ENCODE measurements at regions not wholly inside any gene's neighbourhood (a gene's known extent, or its start where the extent isn't known, plus 50 kb on each side); places are given as distances from the start of the nearest gene placed in this dataset.

GRCh38 chr2:9110893-9111569 is 95.6 kb upstream of the ASAP2 start (continued):
- TF ChIP-seq THAP7 (CRISPR knock-in tag; IDR thresholded peaks at IDR 0.05) (no peak), ZBTB1 (CRISPR knock-in tag; IDR thresholded peaks at IDR 0.05; ENCODE audit: borderline replicate concordance) (no peak), JUNB (CRISPR knock-in tag; IDR thresholded peaks at IDR 0.05; ENCODE audit: borderline replicate concordance) (no peak), HMG20A (CRISPR knock-in tag; IDR thresholded peaks at IDR 0.05; ENCODE audit: borderline replicate concordance) (no peak), ZMAT3 (CRISPR knock-in tag; conservative IDR thresholded peaks at IDR 0.05) (no peak), ZSCAN31 (CRISPR knock-in tag; IDR thresholded peaks at IDR 0.05; ENCODE audit: low read depth) (no peak), DNMT3B (CRISPR knock-in tag; conservative IDR thresholded peaks at IDR 0.05) (no peak), ATF4 (CRISPR knock-in tag; IDR thresholded peaks at IDR 0.05) (no peak), ZSCAN22 (CRISPR knock-in tag; IDR thresholded peaks at IDR 0.05) (no peak), ZNF318 (CRISPR knock-in tag; IDR thresholded peaks at IDR 0.05) (no peak), TSC22D2 (CRISPR knock-in tag; IDR thresholded peaks at IDR 0.05; ENCODE audit: borderline replicate concordance) (no peak), MAX (IDR thresholded peaks at IDR 0.05) (no peak), ZFP91 (CRISPR knock-in tag; IDR thresholded peaks at IDR 0.05; ENCODE audit: borderline replicate concordance) (peak; percentile 40; the same call in 1 of the 2 replicates), MEIS1 (CRISPR knock-in tag; IDR thresholded peaks at IDR 0.05; ENCODE audit: borderline replicate concordance) (no peak), ZNF3 (CRISPR knock-in tag; IDR thresholded peaks at IDR 0.05) (no peak), PITX1 (CRISPR knock-in tag; IDR thresholded peaks at IDR 0.05) (no peak), KAT7 (CRISPR knock-in tag; IDR thresholded peaks at IDR 0.05; ENCODE audit: borderline replicate concordance) (no peak), WIZ (CRISPR knock-in tag; IDR thresholded peaks at IDR 0.05) (no peak), ZNF10 (CRISPR knock-in tag; IDR thresholded peaks at IDR 0.05; ENCODE audit: borderline replicate concordance, low read depth) (no peak)

Data from HepG2 (cell line).